Embryonic facial prominence (tissue), 1 donor: ENCODE measurements at regions not wholly inside any gene's neighbourhood (a gene's known extent, or its start where the extent isn't known, plus 50 kb on each side); places are given as distances from the start of the nearest gene placed in this dataset.

Experiments used
- DNase-seq: peaks from one replicate; pipeline ENCODE4 v3.0.0-alpha.2; 2016; ENCODE audit errors: extremely low spot score

DNA sequence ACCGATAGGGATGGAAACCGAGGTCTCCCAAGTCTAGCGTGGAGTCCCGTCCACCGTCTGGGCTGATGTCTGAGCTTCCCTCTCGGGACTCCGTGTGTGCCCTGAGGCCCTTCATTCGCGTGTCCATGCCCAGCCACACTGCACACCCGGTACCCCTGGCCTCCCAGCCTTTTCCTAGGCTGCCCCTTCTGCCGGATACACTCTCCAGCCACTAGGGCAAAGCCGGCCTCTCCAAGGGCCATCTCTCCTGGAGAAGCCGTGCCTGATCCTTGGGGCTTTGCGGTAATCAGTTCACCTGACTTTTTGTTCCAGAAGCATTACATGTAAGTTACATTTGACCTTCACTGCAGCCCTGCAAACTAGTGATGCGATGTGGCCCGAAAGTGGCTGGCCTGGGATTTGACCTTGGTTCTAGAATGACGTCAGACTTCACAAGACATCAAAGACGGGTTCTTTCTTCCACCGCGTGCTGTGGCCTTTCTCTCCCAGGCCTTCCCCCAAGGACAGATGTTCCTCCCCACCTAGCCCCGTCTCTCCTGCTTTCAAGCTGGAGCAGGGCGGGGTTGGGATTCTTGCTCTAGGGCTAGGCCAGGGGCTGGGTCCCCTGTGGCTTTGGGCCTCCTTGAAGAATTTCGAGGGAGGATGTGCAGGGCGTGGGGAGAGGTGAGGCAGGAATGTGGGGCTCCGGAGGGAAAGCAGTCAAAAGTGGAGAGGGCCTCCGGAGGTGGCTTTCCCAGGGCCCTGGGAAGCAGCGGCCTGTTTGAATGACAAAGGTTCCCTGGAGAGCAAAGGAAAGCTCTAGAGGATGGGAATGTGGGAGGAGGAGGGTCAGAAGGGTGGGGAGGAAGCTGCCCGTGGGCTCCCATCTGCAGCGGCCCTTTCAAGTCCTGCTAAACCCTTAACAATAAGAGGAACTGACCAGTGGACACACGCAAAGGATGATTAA lies 49.7 kb upstream of the SLC2A1 start:
- DNase-seq = peak; percentile 16
